Inferior parietal cortex (tissue), 1 donor: ENCODE measurements at regions not wholly inside any gene's neighbourhood (a gene's known extent, or its start where the extent isn't known, plus 50 kb on each side); places are given as distances from the start of the nearest gene placed in this dataset.
"Not testable (repeated sequence)": the region's sequence is repeated elsewhere in the genome, so short reads cannot be mapped to it uniquely, and the experiment has no call there.

ENCODE experiments used
- DNase-seq: peaks from one replicate; pipeline ENCODE4 v3.0.0-alpha.2; 2016; ENCODE audit errors: extremely low spot score

GRCh38 chr15:96470681-96471310, 140.3 kb downstream of the NR2F2 start:
- DNase-seq = no peak

DNA sequence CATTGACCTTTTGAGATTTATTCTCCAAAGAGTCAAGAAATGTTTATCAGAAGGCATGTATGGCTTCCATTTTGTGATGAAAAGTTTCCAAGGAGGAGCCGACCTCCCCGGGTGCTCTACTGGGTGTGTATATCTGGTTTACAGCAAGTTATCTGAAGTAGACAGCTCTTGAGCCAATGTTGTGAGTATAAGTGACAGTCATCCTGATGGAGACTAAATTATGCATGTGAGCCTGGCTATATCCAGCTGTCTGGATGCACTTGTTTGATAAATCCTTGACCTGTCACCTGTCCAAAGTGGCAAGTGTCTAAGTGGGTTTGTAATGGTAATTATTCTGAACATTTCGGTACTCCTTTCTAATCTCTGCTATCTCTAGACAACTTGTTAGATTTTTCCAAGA, 142.2 kb downstream of the NR2F2 start:
- no peak for DNase-seq

DNA sequence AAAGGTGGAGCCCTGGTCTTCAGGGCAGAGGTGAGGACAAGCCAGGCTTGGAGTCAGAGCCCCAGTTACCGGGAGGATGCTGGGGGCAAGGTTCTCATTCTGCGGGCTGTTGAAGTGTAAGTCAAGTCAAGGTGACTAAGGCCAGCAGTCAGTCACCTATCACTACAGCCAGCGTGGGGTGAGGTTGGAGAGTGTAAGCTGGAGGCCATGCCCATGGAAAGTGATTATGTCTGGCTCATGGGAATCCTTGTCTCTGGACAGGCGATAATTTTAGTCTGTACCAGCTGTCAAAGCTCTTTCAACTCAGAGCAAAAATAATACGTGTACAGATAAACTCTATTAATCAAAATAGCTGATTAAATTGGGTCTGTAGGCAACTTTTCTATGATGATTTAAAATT, 143.1 kb downstream of the NR2F2 start:
- no peak for DNase-seq

GRCh38 chr15:96474231-96474664, 143.7 kb downstream of the NR2F2 start:
- no peak for DNase-seq

- DNase-seq = no peak
These were observed 146.7 kb downstream of the NR2F2 start for GRCh38 chr15:96477227-96477626.

DNA sequence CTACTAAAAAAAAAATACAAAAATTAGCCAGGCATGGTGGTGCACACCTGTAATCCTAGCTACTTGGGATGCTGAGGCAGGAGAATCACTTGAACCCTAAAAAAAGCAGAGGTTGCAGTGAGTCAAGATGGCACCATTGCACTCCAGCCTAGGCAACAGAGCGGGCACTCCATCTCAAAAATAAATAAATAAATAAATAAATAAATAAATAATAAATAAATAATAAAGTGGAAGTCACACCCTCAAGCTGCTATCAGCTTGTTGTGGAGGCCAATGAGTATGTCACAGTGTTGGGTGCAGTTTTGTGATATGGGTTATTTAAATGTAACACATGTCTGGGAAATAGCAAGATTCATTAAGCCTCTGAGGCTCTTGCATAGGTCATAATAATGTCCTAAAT, 153.9 kb downstream of the NR2F2 start:
- DNase-seq = not testable (repeated sequence)

GRCh38 chr15:96484830-96485229, 154.3 kb downstream of the NR2F2 start:
- no peak for DNase-seq

DNA sequence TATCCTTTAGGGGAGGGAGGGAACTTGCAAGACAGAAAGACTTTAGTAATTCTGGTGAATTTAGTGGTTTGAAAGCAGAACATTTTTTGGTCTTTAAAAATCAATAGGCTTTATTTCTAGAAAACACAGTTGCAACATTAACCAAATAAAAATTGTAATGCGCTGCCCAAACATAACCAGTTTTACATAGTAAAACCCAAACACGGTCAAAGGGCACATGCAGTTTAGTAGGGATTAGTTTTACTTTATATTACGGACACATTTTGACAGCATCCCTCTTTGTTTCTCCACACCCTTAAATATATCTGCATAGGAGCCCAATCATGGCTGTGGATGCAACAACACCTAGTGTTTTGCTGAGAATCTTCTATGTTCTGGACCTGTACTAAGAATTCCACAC, 156.7 kb downstream of the NR2F2 start:
- no peak for DNase-seq

- DNase-seq = not testable (repeated sequence)
These were observed 160.7 kb downstream of the NR2F2 start for GRCh38 chr15:96491066-96491699.

GRCh38 chr15:96491700-96492644, 161.5 kb downstream of the NR2F2 start:
- not testable (repeated sequence) for DNase-seq

DNA sequence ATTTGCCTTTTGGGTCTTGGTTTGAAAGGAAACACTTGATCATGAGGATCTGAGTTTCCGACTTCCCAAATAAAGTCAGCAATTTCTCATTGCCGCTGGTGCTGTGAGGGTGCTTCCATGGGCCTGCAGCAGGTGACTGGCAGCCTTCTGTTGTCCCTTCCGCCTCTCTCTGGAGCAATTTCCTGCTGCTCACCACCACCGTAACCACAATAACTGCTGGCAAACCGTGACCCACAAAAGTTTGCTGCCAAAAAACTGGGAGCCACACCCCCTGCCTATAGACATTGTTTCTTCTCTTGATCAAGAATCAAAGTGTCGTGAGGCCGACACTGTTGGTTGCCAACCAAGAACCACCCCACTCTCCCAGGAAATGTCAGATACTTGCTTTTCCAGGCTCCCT, 164.0 kb downstream of the NR2F2 start:
- DNase-seq = no peak

DNA sequence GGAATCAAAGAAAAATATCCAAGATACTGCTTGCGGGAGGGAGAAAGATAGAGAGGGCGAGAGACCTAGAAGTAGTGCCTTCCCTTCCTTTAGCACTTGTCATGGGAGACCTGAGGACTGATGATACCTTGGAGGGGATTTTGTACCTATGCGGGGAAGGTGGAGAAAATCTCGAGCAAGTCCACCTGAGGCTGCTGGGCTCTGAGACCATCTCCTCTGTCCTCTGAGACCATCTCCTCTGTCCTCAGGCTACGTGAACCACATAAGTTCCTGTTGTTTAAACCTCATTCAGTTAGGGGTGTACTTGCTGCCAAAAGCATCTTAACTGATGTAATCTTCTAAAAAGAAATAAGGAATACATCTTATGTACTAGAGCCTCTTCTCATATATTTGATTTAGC, 164.9 kb downstream of the NR2F2 start:
- no peak for DNase-seq

GRCh38 chr15:96497951-96498350, 167.5 kb downstream of the NR2F2 start:
- no peak for DNase-seq

GRCh38 chr15:96500508-96500907, 170.0 kb downstream of the NR2F2 start:
- no peak for DNase-seq

- no peak for DNase-seq
These were observed 170.9 kb downstream of the NR2F2 start for GRCh38 chr15:96501362-96501761.

- no peak for DNase-seq
These were observed 171.7 kb downstream of the NR2F2 start for GRCh38 chr15:96502196-96502595.

DNA sequence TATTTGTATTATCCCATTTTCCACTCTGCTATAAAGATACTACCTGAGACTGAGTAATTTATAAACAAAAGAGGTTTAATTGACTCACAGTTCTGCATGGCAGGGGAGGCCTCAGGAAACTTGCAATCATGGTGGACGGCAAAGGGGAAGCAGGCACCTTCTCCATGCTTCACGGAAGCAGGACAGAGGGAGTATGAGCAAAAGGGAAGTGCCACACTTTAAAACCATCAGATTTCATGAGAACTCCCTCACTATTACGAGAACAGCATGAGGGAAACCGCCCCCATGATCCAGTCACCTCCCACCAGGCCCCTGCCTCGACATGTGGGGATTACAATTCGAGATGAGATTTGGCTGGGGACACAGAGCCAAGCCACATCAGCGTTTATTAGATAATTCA, 172.8 kb downstream of the NR2F2 start:
- no peak for DNase-seq

DNA sequence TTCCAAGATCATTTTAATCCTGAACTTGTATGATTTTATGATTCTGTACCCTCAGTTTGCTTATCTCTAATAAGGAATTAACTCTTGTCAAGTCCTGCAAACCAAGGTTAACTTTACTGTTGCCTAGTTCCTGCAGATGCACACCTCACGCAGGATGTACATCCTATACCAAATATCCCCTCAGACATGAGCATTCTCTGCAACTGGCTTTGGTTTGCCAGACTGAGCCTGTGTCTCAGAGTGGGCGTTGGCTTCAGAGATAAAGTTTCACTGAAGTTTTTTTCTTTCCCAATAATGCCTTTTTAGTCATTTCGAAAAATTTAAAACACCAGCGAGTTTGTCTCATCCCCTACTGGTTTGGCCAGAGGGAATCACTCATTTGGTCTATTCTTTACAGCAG, 173.9 kb downstream of the NR2F2 start:
- DNase-seq = no peak

GRCh38 chr15:96505014-96505413, 174.5 kb downstream of the NR2F2 start:
- no peak for DNase-seq

DNA sequence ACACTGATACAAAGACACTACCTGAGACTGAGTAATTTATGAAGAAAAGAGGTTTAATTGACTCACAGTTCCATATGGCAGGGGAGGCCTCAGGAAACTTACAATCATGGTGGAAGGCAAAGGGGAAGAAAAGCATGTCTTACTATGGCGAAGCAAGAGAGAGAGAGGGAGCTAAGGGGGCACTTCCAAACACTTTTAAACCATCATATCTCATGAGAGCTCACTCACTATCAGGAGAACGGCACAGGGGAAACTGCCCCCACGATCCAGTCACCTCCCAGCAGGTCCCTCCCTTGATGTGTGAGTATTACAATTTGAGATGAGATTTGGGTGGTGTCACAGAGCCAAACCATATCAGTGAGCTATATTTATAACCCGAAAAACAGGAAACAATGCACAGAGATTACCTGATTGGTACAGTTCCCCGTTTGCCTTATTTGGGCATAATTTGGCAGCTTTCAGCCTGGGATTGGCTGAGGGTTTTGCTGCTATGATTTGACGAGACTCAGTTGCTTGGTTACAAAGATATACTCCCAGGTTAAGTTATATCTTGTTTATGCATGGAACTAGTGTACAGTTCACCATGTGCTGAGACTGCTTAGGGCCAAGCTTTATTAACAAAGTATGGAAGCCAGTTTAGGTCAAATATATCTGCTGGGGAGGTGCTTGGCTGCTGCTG, 184.2 kb downstream of the NR2F2 start:
- DNase-seq = no peak

DNA sequence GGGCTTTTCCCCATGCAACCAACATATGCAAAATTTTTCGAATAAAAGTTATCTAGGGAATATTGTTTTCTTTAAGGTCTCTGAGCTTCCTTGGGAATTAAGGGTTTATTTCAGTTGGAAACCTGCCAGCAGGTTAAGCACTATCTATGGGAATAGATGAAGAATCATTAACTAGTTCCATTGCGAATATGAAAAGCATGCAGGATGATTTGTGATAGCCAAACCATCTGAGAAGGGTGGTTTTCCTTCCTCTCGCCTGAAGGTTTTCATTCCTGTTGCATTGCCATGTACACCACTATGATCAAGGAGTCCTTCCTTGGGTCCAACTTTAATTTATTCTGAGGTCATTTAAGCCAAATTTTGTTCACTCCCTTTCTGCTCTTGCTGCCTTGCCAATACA, 184.9 kb downstream of the NR2F2 start:
- no peak for DNase-seq

- no peak for DNase-seq
These were observed 190.9 kb downstream of the NR2F2 start for GRCh38 chr15:96521386-96521785.
